ENCODE measurements at regions not wholly inside any gene's neighbourhood (a gene's known extent, or its start where the extent isn't known, plus 50 kb on each side); places are given as distances from the start of the nearest gene placed in this dataset.

- H3K9me3 ChIP-seq (ENCODE audit: low read length): no peaks in the 10 kb centered on the region
- H2AFZ ChIP-seq (ENCODE audit: low read depth, low read length): no peak overlapping the region
- no peaks in the 10 kb centered on the region for H3K27me3 ChIP-seq (ENCODE audit: insufficient read depth, low read length)
- H3K36me3 ChIP-seq (ENCODE audit: insufficient read depth, low read length): no peaks in the 10 kb centered on the region
- no peaks in the 10 kb centered on the region for H3K4me1 ChIP-seq (ENCODE audit: insufficient read depth, low read length)
- no peak overlapping the region for H3K4me3 ChIP-seq (ENCODE audit: low read length)
Observed at GRCh38 chr12:126644236-126645020, 1579.2 kb downstream of the AACS start.

GRCh38 chr12:126648074-126648473, 1582.8 kb downstream of the AACS start:
- Histone ChIP-seq H2AFZ (ENCODE audit: low read depth, low read length) (no peak overlapping the region), H3K4me1 (ENCODE audit: insufficient read depth, low read length) (no peaks in the 10 kb centered on the region), H3K27me3 (ENCODE audit: insufficient read depth, low read length) (no peaks in the 10 kb centered on the region), H3K4me3 (ENCODE audit: low read length) (no peak overlapping the region), H3K36me3 (ENCODE audit: insufficient read depth, low read length) (no peaks in the 10 kb centered on the region), H3K9me3 (ENCODE audit: low read length) (no peaks in the 10 kb centered on the region)

GRCh38 chr12:126651133-126651532, 1585.9 kb downstream of the AACS start:
- no peak overlapping the region for H3K4me3 ChIP-seq (ENCODE audit: low read length)
- no peaks in the 10 kb centered on the region for H3K27me3 ChIP-seq (ENCODE audit: insufficient read depth, low read length)
- H2AFZ ChIP-seq (ENCODE audit: low read depth, low read length): no peak overlapping the region

GRCh38 chr12:126663304-126664094, 1598.3 kb downstream of the AACS start:
- Histone ChIP-seq H3K4me3 (ENCODE audit: low read length) (no peak overlapping the region), H3K4me1 (ENCODE audit: insufficient read depth, low read length) (no peaks in the 10 kb centered on the region), H3K9me3 (ENCODE audit: low read length) (no peaks in the 10 kb centered on the region), H3K27me3 (ENCODE audit: insufficient read depth, low read length) (no peaks in the 10 kb centered on the region), H2AFZ (ENCODE audit: low read depth, low read length) (no peak overlapping the region), H3K36me3 (ENCODE audit: insufficient read depth, low read length) (no peaks in the 10 kb centered on the region)

More at GRCh38 chr12:126651133-126651532, 1585.9 kb downstream of the AACS start:
- no peaks in the 10 kb centered on the region for H3K9me3 ChIP-seq (ENCODE audit: low read length)
- no peaks in the 10 kb centered on the region for H3K4me1 ChIP-seq (ENCODE audit: insufficient read depth, low read length)
- no peaks in the 10 kb centered on the region for H3K36me3 ChIP-seq (ENCODE audit: insufficient read depth, low read length)

GRCh38 chr12:126667339-126667738, 1599.6 kb upstream of the TMEM132C start:
- H3K4me3 ChIP-seq (ENCODE audit: low read length): no peak overlapping the region
- H3K36me3 ChIP-seq (ENCODE audit: insufficient read depth, low read length): no peaks in the 10 kb centered on the region
- no peaks in the 10 kb centered on the region for H3K4me1 ChIP-seq (ENCODE audit: insufficient read depth, low read length)
- no peak overlapping the region for H2AFZ ChIP-seq (ENCODE audit: low read depth, low read length)
- no peaks in the 10 kb centered on the region for H3K27me3 ChIP-seq (ENCODE audit: insufficient read depth, low read length)
- no peaks in the 10 kb centered on the region for H3K9me3 ChIP-seq (ENCODE audit: low read length)

- H2AFZ ChIP-seq (ENCODE audit: low read depth, low read length): no peak overlapping the region
- H3K36me3 ChIP-seq (ENCODE audit: insufficient read depth, low read length): no peaks in the 10 kb centered on the region
Observed at GRCh38 chr12:126668538-126668937, 1598.4 kb upstream of the TMEM132C start.

GRCh38 chr12:126668961-126669360, 1598.0 kb upstream of the TMEM132C start:
- Histone ChIP-seq H3K36me3 (ENCODE audit: insufficient read depth, low read length) (no peaks in the 10 kb centered on the region), H3K27me3 (ENCODE audit: insufficient read depth, low read length) (no peaks in the 10 kb centered on the region), H3K9me3 (ENCODE audit: low read length) (no peaks in the 10 kb centered on the region), H3K4me3 (ENCODE audit: low read length) (no peak overlapping the region), H3K4me1 (ENCODE audit: insufficient read depth, low read length) (no peaks in the 10 kb centered on the region), H2AFZ (ENCODE audit: low read depth, low read length) (no peak overlapping the region)

More at GRCh38 chr12:126668538-126668937, 1598.4 kb upstream of the TMEM132C start:
- H3K27me3 ChIP-seq (ENCODE audit: insufficient read depth, low read length): no peaks in the 10 kb centered on the region
- H3K9me3 ChIP-seq (ENCODE audit: low read length): no peaks in the 10 kb centered on the region
- H3K4me3 ChIP-seq (ENCODE audit: low read length): no peak overlapping the region
- no peaks in the 10 kb centered on the region for H3K4me1 ChIP-seq (ENCODE audit: insufficient read depth, low read length)

GRCh38 chr12:126676434-126676833, 1590.5 kb upstream of the TMEM132C start:
- H3K4me3 ChIP-seq (ENCODE audit: low read length): no peak overlapping the region
- H3K9me3 ChIP-seq (ENCODE audit: low read length): no peaks in the 10 kb centered on the region
- no peaks in the 10 kb centered on the region for H3K27me3 ChIP-seq (ENCODE audit: insufficient read depth, low read length)
- H2AFZ ChIP-seq (ENCODE audit: low read depth, low read length): no peak overlapping the region
- no peaks in the 10 kb centered on the region for H3K4me1 ChIP-seq (ENCODE audit: insufficient read depth, low read length)
- H3K36me3 ChIP-seq (ENCODE audit: insufficient read depth, low read length): no peaks in the 10 kb centered on the region

GRCh38 chr12:126681676-126682075, 1585.3 kb upstream of the TMEM132C start:
- Histone ChIP-seq H3K36me3 (ENCODE audit: insufficient read depth, low read length) (no peaks in the 10 kb centered on the region), H2AFZ (ENCODE audit: low read depth, low read length) (no peak overlapping the region), H3K4me1 (ENCODE audit: insufficient read depth, low read length) (no peaks in the 10 kb centered on the region), H3K9me3 (ENCODE audit: low read length) (no peaks in the 10 kb centered on the region), H3K4me3 (ENCODE audit: low read length) (no peak overlapping the region), H3K27me3 (ENCODE audit: insufficient read depth, low read length) (no peaks in the 10 kb centered on the region)

- H3K4me1 ChIP-seq (ENCODE audit: insufficient read depth, low read length): no peaks in the 10 kb centered on the region
- no peaks in the 10 kb centered on the region for H3K27me3 ChIP-seq (ENCODE audit: insufficient read depth, low read length)
- no peaks in the 10 kb centered on the region for H3K9me3 ChIP-seq (ENCODE audit: low read length)
- H2AFZ ChIP-seq (ENCODE audit: low read depth, low read length): no peak overlapping the region
- no peak overlapping the region for H3K4me3 ChIP-seq (ENCODE audit: low read length)
- no peaks in the 10 kb centered on the region for H3K36me3 ChIP-seq (ENCODE audit: insufficient read depth, low read length)
Observed at GRCh38 chr12:126684703-126685102, 1582.3 kb upstream of the TMEM132C start.

- no peaks in the 10 kb centered on the region for H3K36me3 ChIP-seq (ENCODE audit: insufficient read depth, low read length)
- no peaks in the 10 kb centered on the region for H3K4me1 ChIP-seq (ENCODE audit: insufficient read depth, low read length)
- H3K9me3 ChIP-seq (ENCODE audit: low read length): no peaks in the 10 kb centered on the region
- H3K4me3 ChIP-seq (ENCODE audit: low read length): no peak overlapping the region
- no peak overlapping the region for H2AFZ ChIP-seq (ENCODE audit: low read depth, low read length)
- no peaks in the 10 kb centered on the region for H3K27me3 ChIP-seq (ENCODE audit: insufficient read depth, low read length)
Observed at GRCh38 chr12:126685636-126686035, 1581.3 kb upstream of the TMEM132C start.

- Histone ChIP-seq H3K36me3 (ENCODE audit: insufficient read depth, low read length) (no peaks in the 10 kb centered on the region), H3K9me3 (ENCODE audit: low read length) (no peaks in the 10 kb centered on the region), H3K4me1 (ENCODE audit: insufficient read depth, low read length) (no peaks in the 10 kb centered on the region), H3K4me3 (ENCODE audit: low read length) (no peak overlapping the region), H2AFZ (ENCODE audit: low read depth, low read length) (no peak overlapping the region), H3K27me3 (ENCODE audit: insufficient read depth, low read length) (no peaks in the 10 kb centered on the region)
Observed at GRCh38 chr12:126688556-126688955, 1578.4 kb upstream of the TMEM132C start.

GRCh38 chr12:126700096-126700495, 1566.9 kb upstream of the TMEM132C start:
- H3K4me1 ChIP-seq (ENCODE audit: insufficient read depth, low read length): no peaks in the 10 kb centered on the region
- no peaks in the 10 kb centered on the region for H3K27me3 ChIP-seq (ENCODE audit: insufficient read depth, low read length)
- no peaks in the 10 kb centered on the region for H3K9me3 ChIP-seq (ENCODE audit: low read length)
- no peak overlapping the region for H2AFZ ChIP-seq (ENCODE audit: low read depth, low read length)
- H3K36me3 ChIP-seq (ENCODE audit: insufficient read depth, low read length): no peaks in the 10 kb centered on the region
- H3K4me3 ChIP-seq (ENCODE audit: low read length): no peak overlapping the region
